ENCODE measurements at regions not wholly inside any gene's neighbourhood (a gene's known extent, or its start where the extent isn't known, plus 50 kb on each side); places are given as distances from the start of the nearest gene placed in this dataset.

DNA sequence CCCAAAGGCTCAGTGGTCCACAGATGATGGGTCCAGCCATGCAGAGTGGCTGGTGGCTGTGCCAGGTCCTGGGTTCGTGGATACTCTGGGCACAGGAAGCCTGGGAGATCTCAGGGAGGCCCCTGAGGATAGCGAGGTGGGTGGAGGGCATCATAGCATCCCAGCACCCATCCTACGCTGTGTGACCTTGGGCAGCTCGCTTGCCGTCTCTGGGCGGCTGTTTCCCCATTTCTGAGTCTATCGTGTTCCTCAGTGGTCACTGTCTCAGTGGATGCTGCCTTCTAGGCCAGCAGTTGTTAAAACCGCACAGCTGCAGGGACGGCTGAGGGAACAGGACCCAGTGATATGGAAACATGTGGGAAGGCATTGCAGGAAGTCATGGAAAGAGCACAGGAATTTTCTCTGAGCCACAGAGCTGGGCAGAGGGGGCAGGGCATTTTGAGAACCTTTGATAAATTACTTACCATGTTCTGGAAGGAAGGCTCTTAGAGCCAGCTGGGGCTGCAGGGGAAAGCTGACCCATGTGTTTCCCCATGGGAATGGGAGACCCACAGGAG lies 86.4 kb upstream of the COL5A1 start:
- ChIA-PET POLR2A (no interaction called here), CTCF (no interaction called here)
- DNase-seq (ENCODE audit: extremely low spot score), result no peak
- TF ChIP-seq SUZ12 (IDR thresholded peaks at IDR 0.05), result no peak
- TF ChIP-seq PKNOX1 (IDR thresholded peaks at IDR 0.05), result no peak
- no peak for TF ChIP-seq SP1 (IDR thresholded peaks at IDR 0.05)
- TF ChIP-seq L3MBTL2 (conservative IDR thresholded peaks at IDR 0.05), result no peak
- no peak for TF ChIP-seq FOXA1 (IDR thresholded peaks at IDR 0.05)
- no peak for TF ChIP-seq HDGF (IDR thresholded peaks at IDR 0.05; ENCODE audit: borderline replicate concordance)
- TF ChIP-seq FOXM1 (IDR thresholded peaks at IDR 0.05; ENCODE audit: borderline replicate concordance), result no peak
- no peak for TF ChIP-seq ZNF384 (IDR thresholded peaks at IDR 0.05)
- no peak for TF ChIP-seq NFRKB (IDR thresholded peaks at IDR 0.05)
- no peak for TF ChIP-seq LEF1 (IDR thresholded peaks at IDR 0.05; ENCODE audit: borderline replicate concordance)
- TF ChIP-seq CTBP1 (IDR thresholded peaks at IDR 0.05; ENCODE audit: borderline replicate concordance), result no peak

- ChIA-PET POLR2A (no interaction called here), CTCF (no interaction called here)
- no peak for TF ChIP-seq ZNF384 (IDR thresholded peaks at IDR 0.05)
- no peak for TF ChIP-seq FOXA1 (IDR thresholded peaks at IDR 0.05)
- no peak for TF ChIP-seq TARDBP (IDR thresholded peaks at IDR 0.05)
- TF ChIP-seq NFRKB (IDR thresholded peaks at IDR 0.05), result no peak
- TF ChIP-seq SP1 (IDR thresholded peaks at IDR 0.05), result no peak
- no peak for TF ChIP-seq BHLHE40 (IDR thresholded peaks at IDR 0.05; ENCODE audit: borderline replicate concordance)
- no peak for TF ChIP-seq ARNT (IDR thresholded peaks at IDR 0.05)
- no peak for TF ChIP-seq FOXK2 (IDR thresholded peaks at IDR 0.05)
- TF ChIP-seq L3MBTL2 (conservative IDR thresholded peaks at IDR 0.05), result no peak
- no peak for TF ChIP-seq PKNOX1 (IDR thresholded peaks at IDR 0.05)
- no peak for TF ChIP-seq ELF4 (IDR thresholded peaks at IDR 0.05)
- TF ChIP-seq HDGF (IDR thresholded peaks at IDR 0.05; ENCODE audit: borderline replicate concordance), result no peak
- TF ChIP-seq CTBP1 (IDR thresholded peaks at IDR 0.05; ENCODE audit: borderline replicate concordance), result no peak
- TF ChIP-seq LEF1 (IDR thresholded peaks at IDR 0.05; ENCODE audit: borderline replicate concordance), result no peak
- DNase-seq (ENCODE audit: extremely low spot score), result no peak
Observed at GRCh38 chr9:134556531-134557068, 85.0 kb upstream of the COL5A1 start.

DNA sequence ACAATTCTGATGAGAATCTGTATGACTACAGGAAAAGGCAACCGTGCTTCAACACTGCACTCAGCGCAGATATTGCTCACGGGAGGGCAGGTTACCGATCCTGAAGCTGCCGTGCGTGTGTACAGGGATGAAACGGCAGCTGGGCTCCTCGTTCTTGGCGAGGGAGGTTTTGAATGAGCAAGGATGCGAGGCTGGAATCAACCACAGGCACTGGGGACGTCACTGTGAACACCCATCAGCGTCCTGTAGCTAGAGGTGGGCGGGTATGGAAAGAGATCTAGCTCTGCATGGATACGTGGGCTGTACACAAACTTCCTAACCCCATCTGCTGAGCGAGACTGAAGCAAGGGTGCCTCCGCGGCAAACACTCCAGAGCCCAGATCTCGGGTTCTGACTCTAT lies 84.3 kb upstream of the COL5A1 start:
- ChIA-PET CTCF (interaction anchor here (0.5 to 1.3 kb wide), 3 partner anchors 123 to 856 kb away, joined by 3 to 6 read pairs (median 3); no protein-coding TSS in a partner anchor), POLR2A (no interaction called here)

GRCh38 chr9:134558124-134558905 lies 83.3 kb upstream of the COL5A1 start:
- ChIA-PET CTCF (interaction anchor here (0.6 to 1.3 kb wide), 2 partner anchors 124 to 855 kb away, joined by 3 read pairs; no protein-coding TSS in a partner anchor), POLR2A (no interaction called here)
- TF ChIP-seq TARDBP (IDR thresholded peaks at IDR 0.05), result no peak
- no peak for TF ChIP-seq SUZ12 (IDR thresholded peaks at IDR 0.05)
- no peak for TF ChIP-seq CTBP1 (IDR thresholded peaks at IDR 0.05; ENCODE audit: borderline replicate concordance)
- no peak for TF ChIP-seq ELF4 (IDR thresholded peaks at IDR 0.05)
- TF ChIP-seq ZNF384 (IDR thresholded peaks at IDR 0.05), result no peak
- TF ChIP-seq LEF1 (IDR thresholded peaks at IDR 0.05; ENCODE audit: borderline replicate concordance), result no peak
- no peak for TF ChIP-seq L3MBTL2 (conservative IDR thresholded peaks at IDR 0.05)
- TF ChIP-seq FOXK2 (IDR thresholded peaks at IDR 0.05), result no peak

More for the DNA sequence above, 84.3 kb upstream of the COL5A1 start:
- no peak for DNase-seq (ENCODE audit: extremely low spot score)
- TF ChIP-seq L3MBTL2 (conservative IDR thresholded peaks at IDR 0.05) (no peak), SUZ12 (IDR thresholded peaks at IDR 0.05) (no peak), SP1 (IDR thresholded peaks at IDR 0.05) (no peak), FOXA1 (IDR thresholded peaks at IDR 0.05) (no peak), NFRKB (IDR thresholded peaks at IDR 0.05) (no peak), ELF4 (IDR thresholded peaks at IDR 0.05) (no peak), FOXK2 (IDR thresholded peaks at IDR 0.05) (no peak), ARNT (IDR thresholded peaks at IDR 0.05) (no peak), HDGF (IDR thresholded peaks at IDR 0.05; ENCODE audit: borderline replicate concordance) (no peak), BHLHE40 (IDR thresholded peaks at IDR 0.05; ENCODE audit: borderline replicate concordance) (no peak), PKNOX1 (IDR thresholded peaks at IDR 0.05) (no peak), CTBP1 (IDR thresholded peaks at IDR 0.05; ENCODE audit: borderline replicate concordance) (no peak), TARDBP (IDR thresholded peaks at IDR 0.05) (no peak), FOXM1 (IDR thresholded peaks at IDR 0.05; ENCODE audit: borderline replicate concordance) (no peak), ZNF384 (IDR thresholded peaks at IDR 0.05) (no peak), LEF1 (IDR thresholded peaks at IDR 0.05; ENCODE audit: borderline replicate concordance) (no peak)

GRCh38 chr9:134559013-134559412 lies 82.6 kb upstream of the COL5A1 start:
- TF ChIP-seq BHLHE40 (IDR thresholded peaks at IDR 0.05; ENCODE audit: borderline replicate concordance) (no peak), CTBP1 (IDR thresholded peaks at IDR 0.05; ENCODE audit: borderline replicate concordance) (no peak), LEF1 (IDR thresholded peaks at IDR 0.05; ENCODE audit: borderline replicate concordance) (no peak), PKNOX1 (IDR thresholded peaks at IDR 0.05) (no peak), SP1 (IDR thresholded peaks at IDR 0.05) (no peak), FOXK2 (IDR thresholded peaks at IDR 0.05) (no peak), NFRKB (IDR thresholded peaks at IDR 0.05) (no peak), TARDBP (IDR thresholded peaks at IDR 0.05) (no peak), FOXA1 (IDR thresholded peaks at IDR 0.05) (no peak)
- POLR2A ChIA-PET, result no interaction called here
- CTCF ChIA-PET, result no interaction called here
- no peak for DNase-seq (ENCODE audit: extremely low spot score)

More at GRCh38 chr9:134558124-134558905, 83.3 kb upstream of the COL5A1 start:
- no peak for DNase-seq (ENCODE audit: extremely low spot score)
